Vagina (tissue), 2 donors: ENCODE measurements at regions not wholly inside any gene's neighbourhood (a gene's known extent, or its start where the extent isn't known, plus 50 kb on each side); places are given as distances from the start of the nearest gene placed in this dataset.

Experiments used
- POLR2A ChIP-seq, 2 donors: fragments of 450-650 bp; IDR thresholded peaks; one replicate each; pipeline ENCODE4 v1.6.1; 2017; ENCODE audit warnings: antibody characterized with exemption in 2 of 2, mild to moderate bottlenecking in 2 of 2, moderate library complexity in 2 of 2
- POLR2AphosphoS5 ChIP-seq, 2 donors: sonication (generic); formaldehyde crosslinking; IDR thresholded peaks; one replicate each; pipeline ENCODE4 v1.9.0; 2017; ENCODE audit warnings: antibody characterized with exemption in 2 of 2, mild to moderate bottlenecking in 2 of 2, low read depth in 1 of 2; ENCODE audit not compliant: insufficient read depth in 1 of 2
- TF ChIP-seq, protein P1 (sequence below), 3 experiments: fragments of 450-650 bp in 2 of 3; fragments of 200-600 bp in 1 of 3; sonication (generic) in 1 of 3; IDR thresholded peaks; one replicate each; pipeline ENCODE4 v1.5.1; 2017 to 2019; ENCODE audit warnings: antibody characterized with exemption in 3 of 3, mild to moderate bottlenecking in 2 of 3, moderate library complexity in 2 of 3

DNA sequence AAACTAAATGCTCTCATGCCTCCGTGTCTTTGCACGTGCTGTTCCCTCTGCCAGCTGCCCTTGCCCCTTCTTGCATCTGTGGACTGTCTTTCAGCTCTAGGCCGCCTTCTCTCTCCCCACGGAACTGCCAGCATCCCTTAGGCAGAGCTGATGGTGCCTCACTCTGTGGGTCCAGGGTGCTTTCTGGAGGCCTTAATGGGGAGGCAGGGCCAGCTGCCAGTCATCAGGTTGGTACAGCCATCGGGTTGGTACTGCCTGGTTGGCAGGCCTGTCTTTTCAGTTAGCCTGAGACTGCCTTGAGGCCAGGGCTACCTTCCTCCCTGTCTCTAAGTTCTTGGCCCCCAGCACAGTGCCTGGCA lies 61.4 kb upstream of the TARBP1 start:
- TF ChIP-seq, protein P1, sequence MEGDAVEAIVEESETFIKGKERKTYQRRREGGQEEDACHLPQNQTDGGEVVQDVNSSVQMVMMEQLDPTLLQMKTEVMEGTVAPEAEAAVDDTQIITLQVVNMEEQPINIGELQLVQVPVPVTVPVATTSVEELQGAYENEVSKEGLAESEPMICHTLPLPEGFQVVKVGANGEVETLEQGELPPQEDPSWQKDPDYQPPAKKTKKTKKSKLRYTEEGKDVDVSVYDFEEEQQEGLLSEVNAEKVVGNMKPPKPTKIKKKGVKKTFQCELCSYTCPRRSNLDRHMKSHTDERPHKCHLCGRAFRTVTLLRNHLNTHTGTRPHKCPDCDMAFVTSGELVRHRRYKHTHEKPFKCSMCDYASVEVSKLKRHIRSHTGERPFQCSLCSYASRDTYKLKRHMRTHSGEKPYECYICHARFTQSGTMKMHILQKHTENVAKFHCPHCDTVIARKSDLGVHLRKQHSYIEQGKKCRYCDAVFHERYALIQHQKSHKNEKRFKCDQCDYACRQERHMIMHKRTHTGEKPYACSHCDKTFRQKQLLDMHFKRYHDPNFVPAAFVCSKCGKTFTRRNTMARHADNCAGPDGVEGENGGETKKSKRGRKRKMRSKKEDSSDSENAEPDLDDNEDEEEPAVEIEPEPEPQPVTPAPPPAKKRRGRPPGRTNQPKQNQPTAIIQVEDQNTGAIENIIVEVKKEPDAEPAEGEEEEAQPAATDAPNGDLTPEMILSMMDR (IDR thresholded peaks at IDR 0.05): no peak
- no peak for TF ChIP-seq POLR2A (IDR thresholded peaks at IDR 0.05)
- TF ChIP-seq POLR2AphosphoS5 (IDR thresholded peaks at IDR 0.05; ENCODE audit: insufficient read depth in 1 of 2, low read depth in 1 of 2): no peak
